VCaP (cell line): ENCODE measurements at regions not wholly inside any gene's neighbourhood (a gene's known extent, or its start where the extent isn't known, plus 50 kb on each side); places are given as distances from the start of the nearest gene placed in this dataset.

Experiments
- H3K27ac ChIP-seq: fragments of 450-650 bp; 2 replicates; pipeline ENCODE4 v1.5.1; 2017
- CTCF ChIP-seq: fragments of 450-650 bp; conservative IDR thresholded peaks from 2 replicates; pipeline ENCODE4 v1.5.1; 2017; ENCODE audit warnings: mild to moderate bottlenecking, moderate library complexity

GRCh38 chr6:80625405-80625804, 518.9 kb downstream of the BCKDHB start:
- no peak overlapping the region for H3K27ac ChIP-seq
- TF ChIP-seq CTCF = no peak

- no peak for TF ChIP-seq CTCF
Measured at GRCh38 chr6:80623066-80623815, 516.8 kb downstream of the BCKDHB start.

GRCh38 chr6:80622641-80623040, 516.2 kb downstream of the BCKDHB start:
- H3K27ac ChIP-seq = no peak overlapping the region
- TF ChIP-seq CTCF = no peak

More at GRCh38 chr6:80623066-80623815, 516.8 kb downstream of the BCKDHB start:
- H3K27ac ChIP-seq = no peak overlapping the region

GRCh38 chr6:80618953-80619352, 512.5 kb downstream of the BCKDHB start:
- no peak overlapping the region for H3K27ac ChIP-seq
- TF ChIP-seq CTCF = no peak

- no peak for TF ChIP-seq CTCF
Measured at GRCh38 chr6:80610846-80611245, 504.4 kb downstream of the BCKDHB start.

GRCh38 chr6:80608881-80609280, 502.4 kb downstream of the BCKDHB start:
- no peak for TF ChIP-seq CTCF
- no peak overlapping the region for H3K27ac ChIP-seq

More at GRCh38 chr6:80610846-80611245, 504.4 kb downstream of the BCKDHB start:
- no peak overlapping the region for H3K27ac ChIP-seq

- H3K27ac ChIP-seq = no peak overlapping the region
- TF ChIP-seq CTCF = no peak
Measured at GRCh38 chr6:80607811-80608391, 501.4 kb downstream of the BCKDHB start.
